Hepatocyte (in vitro differentiated cells): ENCODE measurements at regions not wholly inside any gene's neighbourhood (a gene's known extent, or its start where the extent isn't known, plus 50 kb on each side); places are given as distances from the start of the nearest gene placed in this dataset.

Source experiments
- DNase-seq: peaks from one replicate; pipeline ENCODE4 v3.0.0-alpha.2; 2016; ENCODE audit warnings: low spot score
- H2AFZ ChIP-seq: fragments of 200-600 bp; sonication (generic); 2 replicates; pipeline ENCODE4 v1.6.0; 2016; ENCODE audit warnings: antibody characterized with exemption, mild to moderate bottlenecking
- H3K27ac ChIP-seq: fragments of 200-600 bp; sonication (generic); 2 replicates; pipeline ENCODE4 v1.5.1; 2016; ENCODE audit warnings: mild to moderate bottlenecking
- H3K27me3 ChIP-seq: fragments of 200-600 bp; sonication (generic); 2 replicates; pipeline ENCODE4 v1.6.1; 2016
- H3K36me3 ChIP-seq: fragments of 200-600 bp; sonication (generic); replicated peaks from 2 replicates; pipeline ENCODE4 v1.5.1; 2016; ENCODE audit warnings: low read depth; ENCODE audit not compliant: insufficient read depth
- H3K4me1 ChIP-seq: fragments of 200-600 bp; sonication (generic); 2 replicates; pipeline ENCODE4 v1.5.1; 2016; ENCODE audit warnings: mild to moderate bottlenecking, moderate library complexity; ENCODE audit not compliant: insufficient read depth
- H3K4me2 ChIP-seq: fragments of 200-600 bp; sonication (generic); 2 replicates; pipeline ENCODE4 v1.6.0; 2016
- H3K4me3 ChIP-seq: fragments of 200-600 bp; sonication (generic); 2 replicates; pipeline ENCODE4 v1.5.1; 2016; ENCODE audit warnings: mild to moderate bottlenecking
- H3K79me2 ChIP-seq: fragments of 200-600 bp; sonication (generic); 2 replicates; pipeline ENCODE4 v1.6.0; 2017; ENCODE audit warnings: mild to moderate bottlenecking
- H3K9me2 ChIP-seq: fragments of 200-600 bp; sonication (generic); replicated peaks from 2 replicates; pipeline ENCODE4 v1.6.0; 2017; ENCODE audit warnings: mild to moderate bottlenecking; ENCODE audit not compliant: insufficient read depth
- H3K9me3 ChIP-seq: fragments of 200-600 bp; sonication (generic); 2 replicates; pipeline ENCODE4 v1.5.1; 2016; ENCODE audit warnings: low read depth, mild to moderate bottlenecking
- H4K20me1 ChIP-seq: fragments of 200-600 bp; sonication (generic); 2 replicates; pipeline ENCODE4 v1.6.0; 2016; ENCODE audit warnings: mild to moderate bottlenecking; ENCODE audit not compliant: insufficient read depth, poor library complexity, severe bottlenecking
- EZH2 ChIP-seq: fragments of 200-600 bp; sonication (generic); IDR thresholded peaks from 2 replicates; pipeline ENCODE4 v1.6.1; 2016; ENCODE audit warnings: antibody characterized with exemption, mild to moderate bottlenecking, borderline replicate concordance
- EZH2phosphoT487 ChIP-seq: fragments of 200-600 bp; sonication (generic); IDR thresholded peaks from one replicate; pipeline ENCODE4 v1.6.1; 2018; ENCODE audit warnings: antibody characterized with exemption, mild to moderate bottlenecking, low read depth, moderate library complexity; ENCODE audit not compliant: unreplicated experiment, severe bottlenecking
- WGBS: methylation state at CpG from one replicate; pipeline ENCODE4 v1.1.6; 2016; ENCODE audit warnings: low lambda C conversion rate; ENCODE audit errors: missing lambda C conversion rate; 5-methylcytosine and 5-hydroxymethylcytosine counted together
- TF ChIP-seq, protein P1 (sequence below): fragments of 200-600 bp; sonication (generic); IDR thresholded peaks from 2 replicates; pipeline ENCODE4 v1.5.1; 2016; ENCODE audit warnings: antibody characterized with exemption, mild to moderate bottlenecking; ENCODE audit not compliant: poor library complexity

DNA sequence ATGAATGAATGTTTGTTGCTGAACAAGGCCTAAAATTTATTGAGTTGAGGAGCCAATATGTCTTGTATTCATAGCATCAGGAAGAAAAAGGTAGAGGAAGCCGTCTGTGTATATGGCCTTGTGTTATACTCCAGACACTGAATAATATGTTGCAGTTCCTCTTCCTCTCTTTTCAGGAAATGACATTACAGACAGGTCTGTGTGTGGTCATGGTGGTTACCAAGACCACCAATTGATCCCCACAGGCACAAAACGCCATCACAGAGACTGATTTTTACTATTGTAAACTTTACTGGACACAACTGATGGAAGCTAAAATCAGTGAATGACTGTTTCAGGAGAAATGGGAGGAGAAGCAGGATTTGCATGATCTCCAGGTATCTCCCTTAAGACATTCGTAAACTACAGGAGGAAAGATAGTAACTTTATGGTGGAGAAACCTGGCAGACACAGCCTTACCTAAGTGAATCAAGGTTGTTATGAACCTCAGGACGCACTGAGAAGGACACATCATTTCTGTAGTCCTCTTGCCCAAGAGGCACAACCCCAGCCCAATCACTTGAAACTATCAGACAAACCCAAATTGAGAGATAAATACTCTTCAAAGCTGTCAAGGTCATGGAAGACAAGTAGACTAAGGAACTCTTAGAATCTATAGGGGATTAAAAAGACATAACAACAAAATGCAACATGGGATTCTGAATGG lies 334.1 kb upstream of the RGS6 start:
- no peak for DNase-seq
- H4K20me1 ChIP-seq: no peaks in the 10 kb centered on the region
- peaks cover 9% of the 10 kb centered on the region for H3K4me1 ChIP-seq
- H3K4me3 ChIP-seq: no peak overlapping the region
- no peaks in the 10 kb centered on the region for H3K9me2 ChIP-seq
- no peaks in the 10 kb centered on the region for H3K27me3 ChIP-seq
- peaks cover 57% of the 10 kb centered on the region for H3K79me2 ChIP-seq
- WGBS: 87% methylated on average over 4 of the region's 4 CpGs
- no peak overlapping the region for H2AFZ ChIP-seq
- no peak overlapping the region for H3K27ac ChIP-seq
- H3K36me3 ChIP-seq: no peaks in the 10 kb centered on the region
- no peak overlapping the region for H3K4me2 ChIP-seq
- peaks cover 10% of the 10 kb centered on the region for H3K9me3 ChIP-seq
- no peak for TF ChIP-seq EZH2phosphoT487
- TF ChIP-seq, protein P1, sequence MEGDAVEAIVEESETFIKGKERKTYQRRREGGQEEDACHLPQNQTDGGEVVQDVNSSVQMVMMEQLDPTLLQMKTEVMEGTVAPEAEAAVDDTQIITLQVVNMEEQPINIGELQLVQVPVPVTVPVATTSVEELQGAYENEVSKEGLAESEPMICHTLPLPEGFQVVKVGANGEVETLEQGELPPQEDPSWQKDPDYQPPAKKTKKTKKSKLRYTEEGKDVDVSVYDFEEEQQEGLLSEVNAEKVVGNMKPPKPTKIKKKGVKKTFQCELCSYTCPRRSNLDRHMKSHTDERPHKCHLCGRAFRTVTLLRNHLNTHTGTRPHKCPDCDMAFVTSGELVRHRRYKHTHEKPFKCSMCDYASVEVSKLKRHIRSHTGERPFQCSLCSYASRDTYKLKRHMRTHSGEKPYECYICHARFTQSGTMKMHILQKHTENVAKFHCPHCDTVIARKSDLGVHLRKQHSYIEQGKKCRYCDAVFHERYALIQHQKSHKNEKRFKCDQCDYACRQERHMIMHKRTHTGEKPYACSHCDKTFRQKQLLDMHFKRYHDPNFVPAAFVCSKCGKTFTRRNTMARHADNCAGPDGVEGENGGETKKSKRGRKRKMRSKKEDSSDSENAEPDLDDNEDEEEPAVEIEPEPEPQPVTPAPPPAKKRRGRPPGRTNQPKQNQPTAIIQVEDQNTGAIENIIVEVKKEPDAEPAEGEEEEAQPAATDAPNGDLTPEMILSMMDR: no peak
- TF ChIP-seq EZH2: no peak

DNA sequence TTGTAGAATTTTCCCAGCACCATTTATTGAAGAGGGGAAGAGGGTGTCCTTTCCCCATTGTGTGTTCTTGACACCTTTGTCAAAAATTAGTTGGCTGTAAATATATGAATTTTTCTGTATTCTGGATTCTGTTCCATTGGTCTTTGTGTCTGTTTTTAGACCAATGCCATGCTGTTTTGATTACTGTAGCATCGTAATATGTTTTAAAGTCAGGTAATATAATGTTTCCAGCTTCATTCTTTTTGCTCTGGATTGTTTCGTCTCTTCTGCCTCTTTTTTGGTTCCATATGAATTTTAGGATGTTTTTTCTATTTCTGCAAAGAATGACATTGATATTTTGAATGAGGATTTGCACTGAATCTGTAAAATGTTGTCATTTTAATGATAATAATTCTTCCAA lies 331.9 kb upstream of the RGS6 start:
- Histone ChIP-seq H3K27me3 (no peaks in the 10 kb centered on the region), H3K9me2 (no peaks in the 10 kb centered on the region), H3K4me1 (no peaks in the 10 kb centered on the region), H4K20me1 (no peaks in the 10 kb centered on the region), H3K36me3 (no peaks in the 10 kb centered on the region), H3K27ac (no peak overlapping the region), H3K4me2 (no peak overlapping the region), H3K9me3 (peaks cover 10% of the 10 kb centered on the region), H2AFZ (no peak overlapping the region), H3K79me2 (peaks cover 71% of the 10 kb centered on the region), H3K4me3 (no peak overlapping the region)
- no peak for DNase-seq
- 99% methylated on average over 2 of the region's 2 CpGs for WGBS
- TF ChIP-seq EZH2: no peak
- TF ChIP-seq EZH2phosphoT487: no peak
- TF ChIP-seq, protein P1: no peak

DNA sequence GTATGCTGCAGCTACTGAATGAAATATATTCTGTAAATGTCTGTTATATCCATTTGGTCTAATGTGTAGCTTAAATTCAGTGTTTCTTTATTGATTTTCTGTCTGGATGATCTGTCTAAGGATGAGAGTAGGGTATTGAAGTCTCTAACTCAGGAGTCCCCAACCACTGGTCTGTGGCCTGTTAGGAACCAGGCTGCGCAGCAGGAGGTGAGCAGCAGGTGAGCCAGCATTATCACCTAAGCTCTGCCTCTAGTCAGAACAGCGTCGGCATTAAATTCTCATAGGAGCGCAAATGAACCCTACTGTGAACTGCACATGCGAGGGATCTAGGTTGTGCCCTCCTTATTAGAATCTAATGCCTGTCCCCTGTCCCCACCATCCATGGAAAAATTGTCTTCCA lies 329.7 kb upstream of the RGS6 start:
- H3K27ac ChIP-seq: no peak overlapping the region
- H3K4me1 ChIP-seq: no peaks in the 10 kb centered on the region
- H3K4me3 ChIP-seq: no peak overlapping the region
- DNase-seq: no peak
- peaks cover 10% of the 10 kb centered on the region for H3K9me3 ChIP-seq
- no peaks in the 10 kb centered on the region for H4K20me1 ChIP-seq
- H3K9me2 ChIP-seq: no peaks in the 10 kb centered on the region
- 94% methylated on average over 5 of the region's 5 CpGs for WGBS
- no peaks in the 10 kb centered on the region for H3K36me3 ChIP-seq
- H3K79me2 ChIP-seq: peaks cover 77% of the 10 kb centered on the region
- TF ChIP-seq EZH2 (no peak), EZH2phosphoT487 (no peak)
- TF ChIP-seq, protein P1: no peak
- no peak overlapping the region for H3K4me2 ChIP-seq
- H3K27me3 ChIP-seq: no peaks in the 10 kb centered on the region
- no peak overlapping the region for H2AFZ ChIP-seq
